A204.1 (cell line): ENCODE measurements at regions not wholly inside any gene's neighbourhood (a gene's known extent, or its start where the extent isn't known, plus 50 kb on each side); places are given as distances from the start of the nearest gene placed in this dataset.

Experiments
- FAIRE-seq: peaks from 2 replicates; lab custom pipeline; 2012; peaks lifted over from hg19 to GRCh38; lab: Jason Lieb, UNC

DNA sequence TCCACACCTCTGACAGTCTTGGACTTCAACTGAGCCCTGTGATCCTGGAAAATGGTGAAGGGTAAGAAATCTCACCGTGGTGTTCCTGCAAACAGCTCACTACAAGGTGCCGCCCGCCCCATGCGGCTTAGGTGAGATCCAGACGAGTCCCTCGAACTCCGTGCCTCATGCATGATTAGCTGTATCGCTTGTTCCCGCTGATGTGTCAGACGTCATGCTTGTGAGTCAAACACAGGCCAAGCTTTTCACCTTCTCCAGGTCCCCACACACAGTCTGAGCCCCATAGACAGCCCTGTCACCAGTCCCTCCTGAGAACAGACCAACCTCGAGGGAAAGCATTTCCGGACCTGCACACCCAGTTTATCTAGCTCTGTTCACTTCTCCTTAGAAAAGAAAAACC, 740.5 kb downstream of the GALR1 start:
- no peak for FAIRE-seq

DNA sequence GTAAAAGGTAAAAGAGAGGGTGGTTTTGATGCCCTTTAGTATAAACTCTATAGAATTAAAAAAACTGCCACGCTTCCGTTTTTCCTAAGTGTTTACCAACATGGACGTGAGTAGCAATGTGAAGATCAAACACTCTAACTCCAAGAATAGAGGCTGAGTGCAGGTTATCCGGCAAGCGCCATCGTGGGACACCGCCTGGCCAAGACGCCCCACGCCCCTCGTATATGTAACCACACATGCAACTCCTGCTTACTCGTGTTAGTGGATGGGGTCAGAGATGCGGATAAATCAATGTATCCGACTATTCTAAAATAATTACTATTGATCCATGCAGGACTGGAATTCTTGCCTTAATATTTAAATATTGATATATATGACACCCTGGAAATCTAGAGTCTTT, 741.3 kb downstream of the GALR1 start:
- no peak for FAIRE-seq

DNA sequence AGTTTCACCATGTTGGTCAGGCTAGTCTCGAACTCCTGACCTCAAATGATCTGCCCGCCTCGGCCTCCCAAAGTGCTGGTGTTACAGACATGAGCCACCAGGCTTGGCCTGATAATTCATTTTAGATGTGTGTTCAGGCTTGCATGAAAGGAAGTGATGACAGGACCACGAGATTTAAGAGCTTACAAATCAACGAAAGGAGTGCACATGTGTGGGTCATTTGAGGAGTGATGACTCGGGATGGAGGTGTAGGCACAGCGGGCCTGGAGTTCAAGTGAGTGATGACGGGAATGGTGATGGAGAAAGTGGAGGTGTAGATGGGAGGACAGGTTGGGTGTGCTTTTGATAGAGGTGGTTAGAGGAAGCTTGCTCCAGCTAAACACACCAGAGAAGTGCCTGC, 742.4 kb downstream of the GALR1 start:
- FAIRE-seq, result no peak

DNA sequence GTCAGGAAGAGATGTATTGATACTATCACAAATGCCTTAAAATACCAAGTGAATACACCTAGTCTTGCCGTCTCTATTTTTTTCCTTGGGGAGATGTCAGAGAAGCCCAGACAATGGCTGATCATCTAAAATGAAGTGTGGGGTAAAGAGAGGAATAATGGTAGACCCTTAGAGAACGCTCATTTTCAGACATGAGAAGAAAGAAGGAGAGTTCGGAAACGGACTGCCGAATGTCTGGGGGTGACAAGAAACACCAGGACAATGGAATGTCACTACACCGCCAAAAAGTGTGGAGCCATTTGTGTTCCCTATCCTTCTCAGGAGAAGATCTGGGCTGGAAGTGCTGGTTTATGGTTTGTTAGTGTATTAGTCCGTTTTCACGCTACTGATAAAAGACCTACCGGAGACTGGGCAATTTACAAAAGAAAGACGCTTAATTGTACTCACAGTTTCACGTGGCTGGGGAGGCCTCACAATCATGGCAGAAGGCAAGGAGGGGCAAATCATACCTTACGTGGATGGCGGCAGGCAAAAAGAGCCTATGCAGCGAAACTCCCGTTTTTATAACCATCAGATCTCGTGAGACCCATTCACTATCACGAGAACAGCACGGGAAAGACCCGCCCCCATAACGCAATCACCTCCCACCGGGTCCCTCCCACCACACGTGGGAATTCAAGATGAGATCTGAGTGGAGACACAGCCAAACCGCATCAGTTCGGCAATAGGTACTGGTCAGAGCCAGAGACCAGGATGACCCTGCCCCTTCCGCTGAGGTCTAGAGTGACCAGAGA, 743.7 kb downstream of the GALR1 start:
- no peak for FAIRE-seq

DNA sequence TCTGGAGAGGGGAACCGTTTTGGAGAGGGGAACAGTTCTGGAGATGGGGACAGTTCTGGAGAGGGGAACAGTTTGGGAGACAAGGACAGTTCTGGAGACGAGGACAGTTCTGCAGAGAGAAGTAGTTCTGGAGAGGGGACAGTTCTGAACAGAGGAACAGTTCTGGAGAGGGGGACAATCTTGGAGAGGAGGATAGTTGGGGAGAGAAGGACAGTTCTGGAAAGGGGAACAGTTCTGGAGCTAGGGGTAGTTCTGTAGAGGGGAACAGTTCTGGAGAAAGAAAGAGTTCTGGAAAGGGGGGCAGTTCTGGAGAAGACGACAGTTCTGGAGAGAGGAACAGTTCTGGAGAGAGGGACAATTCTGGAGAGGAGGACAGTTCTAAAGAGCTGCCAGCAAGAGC, 745.9 kb downstream of the GALR1 start:
- no peak for FAIRE-seq

DNA sequence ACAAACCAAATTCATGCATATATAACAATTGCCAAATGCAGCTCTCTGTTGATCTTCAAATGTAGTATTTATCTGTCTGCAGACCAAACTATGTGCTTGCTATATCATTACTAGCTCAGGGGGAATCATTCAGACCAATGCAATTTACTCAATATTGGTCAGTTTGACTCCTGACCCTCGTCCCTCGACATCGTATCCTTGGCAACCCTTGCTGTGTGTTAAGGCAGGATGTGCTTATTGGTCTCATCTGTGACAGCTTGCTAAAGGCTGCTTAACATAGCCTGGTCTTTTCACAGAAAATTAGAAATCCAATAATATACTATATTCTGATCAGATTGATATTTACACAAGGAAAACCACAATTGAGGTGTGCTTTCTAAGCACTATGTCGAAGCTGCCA, 747.1 kb downstream of the GALR1 start:
- FAIRE-seq, result no peak

DNA sequence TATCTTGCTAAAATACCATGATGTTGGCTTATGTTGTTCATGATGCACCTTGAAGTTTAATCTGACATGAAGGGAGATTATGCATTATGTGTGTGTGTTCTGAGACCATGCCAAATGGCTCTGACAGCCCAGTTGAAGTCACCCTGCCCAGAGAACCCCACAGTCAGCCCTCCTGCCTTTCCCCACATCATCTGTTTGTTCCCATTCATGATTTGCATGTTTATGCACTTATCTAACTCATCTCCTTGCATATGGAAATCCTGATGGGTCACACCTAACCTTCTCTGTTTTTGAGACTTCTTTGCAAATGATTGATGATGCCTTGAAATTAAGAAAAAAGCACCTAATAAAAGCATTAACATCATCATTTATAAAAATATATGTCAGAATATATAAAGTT, 752.2 kb downstream of the GALR1 start:
- no peak for FAIRE-seq

DNA sequence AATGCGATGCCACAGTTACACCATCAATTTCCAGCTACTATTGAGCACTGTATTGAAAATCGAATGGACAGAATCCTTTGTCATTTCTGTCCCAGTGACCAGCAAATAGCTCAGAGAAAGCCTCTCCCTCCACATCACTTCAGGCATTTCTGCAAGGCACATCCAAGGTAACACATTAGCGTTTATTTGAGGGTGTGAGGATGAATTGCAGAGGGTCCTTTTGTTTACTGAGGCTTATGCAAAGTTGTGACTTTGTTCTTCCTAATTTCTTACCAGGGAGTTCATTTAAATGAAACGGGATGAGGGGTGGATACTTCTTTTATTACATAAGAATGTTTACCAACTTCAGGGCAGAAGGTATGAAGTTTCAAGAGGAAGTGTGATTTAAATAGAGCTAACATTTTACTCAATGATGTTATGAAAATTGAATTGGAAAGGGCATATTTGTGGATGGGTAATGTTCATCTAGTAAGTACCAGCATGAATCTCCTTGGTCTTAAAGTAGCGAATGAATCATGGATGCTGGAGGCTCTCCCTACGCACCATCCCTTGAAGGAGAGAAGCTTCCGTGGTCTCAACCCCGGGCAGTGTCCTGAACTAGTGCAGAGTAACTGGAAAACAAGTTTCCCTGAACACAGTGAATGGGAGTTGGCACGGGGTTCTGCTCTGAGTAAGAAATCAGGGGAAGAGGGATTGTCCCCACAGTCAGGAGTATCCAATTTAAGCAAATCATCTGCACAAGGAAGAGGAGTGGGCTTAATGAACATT, 756.5 kb downstream of the GALR1 start:
- FAIRE-seq, result no peak

DNA sequence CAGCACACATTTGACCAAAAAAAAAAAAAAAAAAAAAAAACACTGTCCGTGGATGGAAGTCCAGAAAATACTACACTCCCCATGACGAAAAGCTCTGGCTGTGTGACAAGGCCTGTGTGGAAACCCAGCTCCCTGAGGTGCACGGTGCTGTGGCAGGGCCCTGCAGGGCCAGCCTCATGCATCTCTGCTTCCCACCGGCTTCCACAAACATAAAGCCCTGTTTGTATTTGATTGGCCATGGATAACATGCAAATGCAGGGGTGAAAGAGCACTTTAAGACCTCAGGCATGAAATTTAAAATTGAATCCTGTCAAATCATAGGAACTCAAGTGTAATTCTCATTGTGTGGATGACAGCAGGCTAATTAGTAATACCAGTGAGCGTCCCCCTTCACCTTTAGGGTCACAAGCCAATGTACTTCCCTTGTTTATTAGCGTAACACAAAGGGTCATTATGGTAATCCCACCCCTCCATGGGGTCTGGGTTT, 757.2 kb downstream of the GALR1 start:
- no peak for FAIRE-seq

DNA sequence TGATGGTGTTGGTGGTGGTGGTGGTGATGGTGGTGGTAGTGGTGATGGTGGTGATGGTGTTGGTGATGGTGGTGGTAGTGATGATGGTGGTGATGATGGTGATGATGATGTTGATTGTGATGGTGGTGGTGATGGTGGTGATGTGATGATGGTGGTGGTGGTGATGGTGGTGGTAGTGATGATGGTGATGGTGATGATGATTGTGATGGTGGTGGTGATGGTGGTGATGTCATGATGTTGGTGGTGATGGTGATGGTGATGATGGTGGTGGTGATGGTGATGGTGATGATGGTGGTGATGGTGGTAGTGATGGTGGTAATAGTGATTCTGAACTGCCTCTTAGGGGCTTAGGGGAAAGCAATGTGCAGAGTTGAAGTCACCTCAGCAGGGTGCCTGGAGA, 760.7 kb downstream of the GALR1 start:
- no peak for FAIRE-seq

DNA sequence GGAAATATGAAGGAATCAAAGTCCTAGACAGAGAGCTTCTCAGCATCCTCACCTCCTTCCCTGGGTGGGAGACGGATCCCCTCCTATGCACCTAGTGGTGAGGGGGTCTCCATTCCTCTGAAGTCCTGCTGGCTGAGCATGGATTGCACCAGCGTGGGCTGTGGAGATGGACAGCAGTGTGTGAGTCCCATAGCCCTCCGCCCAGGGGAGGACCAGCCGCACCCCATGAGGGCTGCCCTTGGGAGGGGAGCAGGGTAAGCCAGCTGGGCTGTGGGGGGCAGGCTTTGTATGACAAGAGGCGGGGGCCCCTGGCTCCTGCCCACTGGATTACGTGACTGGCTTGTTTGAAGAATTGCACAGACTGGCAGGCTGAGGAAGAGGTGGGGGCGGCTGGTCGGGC, 768.2 kb downstream of the GALR1 start:
- FAIRE-seq, result no peak

DNA sequence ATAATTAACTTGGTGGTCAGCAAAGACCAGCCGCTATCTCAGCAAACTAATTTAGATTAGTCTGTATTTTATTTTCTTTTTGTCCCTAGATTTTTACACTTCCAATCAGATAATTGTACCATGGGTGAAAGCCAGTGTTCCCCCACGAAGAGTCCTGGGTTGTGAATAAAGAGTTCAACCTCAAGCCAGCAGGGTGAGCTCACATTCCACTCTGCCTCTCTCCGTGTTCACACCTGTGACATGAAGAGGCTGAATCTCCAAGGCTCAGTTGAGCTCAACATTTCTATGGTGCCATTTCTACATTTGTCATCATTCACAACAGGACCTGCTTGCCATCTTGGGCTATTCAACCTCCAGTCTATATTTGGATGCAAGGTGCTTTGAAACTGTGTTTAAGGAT, 771.5 kb downstream of the GALR1 start:
- FAIRE-seq, result no peak

DNA sequence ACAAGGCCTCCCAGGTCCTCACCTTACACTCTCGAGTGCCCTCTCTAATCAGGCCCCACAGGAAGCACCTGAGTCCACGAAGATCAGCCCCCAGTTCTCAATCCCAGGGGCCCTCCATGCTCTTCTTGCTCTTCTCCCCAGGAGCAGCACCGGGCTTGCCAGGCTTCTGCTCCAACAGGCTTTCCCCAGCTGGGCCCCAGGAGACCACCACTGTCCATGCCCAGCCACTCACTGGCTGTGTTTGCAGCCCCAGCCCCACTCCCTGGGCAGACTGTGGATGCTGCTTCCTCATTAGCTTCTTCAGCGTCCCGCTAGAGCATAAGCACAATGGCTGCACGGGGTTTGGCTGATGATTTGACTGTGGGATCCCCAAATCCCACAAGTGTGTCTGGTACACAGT, 781.9 kb downstream of the GALR1 start:
- FAIRE-seq, result no peak

DNA sequence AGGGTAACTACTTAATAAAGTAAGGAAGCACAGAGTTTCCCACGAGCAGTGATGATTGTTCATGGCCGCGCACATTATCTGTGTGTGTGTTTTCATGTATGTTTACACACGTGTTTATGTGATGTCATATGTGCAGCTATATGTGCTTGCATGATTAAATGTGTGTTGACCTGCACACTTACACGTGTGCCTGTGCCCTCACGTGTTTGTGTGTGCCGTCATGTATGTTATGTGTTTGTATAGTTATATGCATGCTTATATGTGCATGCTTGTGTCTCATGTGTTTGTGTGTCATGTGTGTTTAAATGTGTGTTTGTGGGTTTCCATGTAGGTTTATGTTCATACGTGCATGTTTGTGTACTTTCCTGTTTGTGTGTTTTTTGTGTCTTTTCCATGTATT, 782.3 kb downstream of the GALR1 start:
- no peak for FAIRE-seq

DNA sequence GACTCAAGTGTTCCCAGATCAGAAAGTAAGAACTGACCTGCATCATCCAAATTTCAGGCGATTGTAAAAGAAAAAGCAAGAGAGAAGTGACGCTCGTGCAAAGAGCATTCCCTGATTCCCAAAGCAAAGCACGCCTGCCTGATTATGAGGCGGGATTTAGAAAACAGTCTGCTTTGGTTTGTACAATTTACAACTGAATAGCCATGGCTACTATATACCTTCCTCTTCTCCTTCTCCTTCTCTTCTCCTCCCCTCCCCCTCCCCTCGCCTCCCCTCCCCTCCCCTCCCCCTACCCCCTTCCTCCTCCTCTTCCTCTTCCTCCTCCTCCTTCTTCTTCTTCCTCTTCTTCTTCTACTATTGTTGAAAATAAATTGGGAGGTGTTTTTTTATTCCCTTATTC, 782.9 kb downstream of the GALR1 start:
- FAIRE-seq, result no peak

DNA sequence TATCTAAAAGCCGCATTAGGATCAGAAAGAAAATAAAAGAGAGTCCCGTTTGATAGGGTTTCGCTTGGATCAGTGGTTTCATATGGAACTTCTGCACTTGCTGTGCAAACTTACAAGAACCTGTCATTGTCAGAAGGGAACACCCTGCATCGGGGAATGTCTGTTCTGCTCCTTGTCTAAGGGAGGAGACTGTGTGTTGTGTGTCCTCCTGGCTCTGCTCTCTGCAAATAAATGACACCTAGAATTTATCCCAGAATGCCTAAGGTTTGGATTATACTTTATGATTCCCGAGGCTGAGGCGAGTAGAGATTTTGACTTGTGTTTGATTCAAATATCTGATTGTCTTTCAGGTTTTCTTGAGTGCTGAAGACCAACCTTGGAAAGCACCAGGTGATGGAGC, 785.1 kb downstream of the GALR1 start:
- no peak for FAIRE-seq

DNA sequence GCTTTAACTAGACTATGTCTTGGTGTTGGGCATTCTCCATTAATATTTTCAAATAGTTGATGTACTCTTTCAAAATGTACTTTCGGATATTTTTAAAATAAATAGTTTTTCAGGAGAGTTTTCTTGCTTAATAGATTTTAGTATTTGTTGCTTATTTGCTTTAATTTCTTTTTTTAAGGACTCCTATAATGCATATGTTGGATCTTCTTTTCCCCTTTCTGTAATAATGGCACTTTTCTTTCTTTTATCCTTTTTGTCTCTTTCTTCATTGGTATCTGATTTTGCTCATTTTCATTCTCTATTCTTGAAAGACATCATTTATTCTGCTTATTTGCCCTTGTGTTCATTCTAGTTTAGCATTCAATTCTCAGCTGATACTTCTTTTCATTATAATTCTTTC, 791.6 kb downstream of the GALR1 start:
- FAIRE-seq, result no peak

DNA sequence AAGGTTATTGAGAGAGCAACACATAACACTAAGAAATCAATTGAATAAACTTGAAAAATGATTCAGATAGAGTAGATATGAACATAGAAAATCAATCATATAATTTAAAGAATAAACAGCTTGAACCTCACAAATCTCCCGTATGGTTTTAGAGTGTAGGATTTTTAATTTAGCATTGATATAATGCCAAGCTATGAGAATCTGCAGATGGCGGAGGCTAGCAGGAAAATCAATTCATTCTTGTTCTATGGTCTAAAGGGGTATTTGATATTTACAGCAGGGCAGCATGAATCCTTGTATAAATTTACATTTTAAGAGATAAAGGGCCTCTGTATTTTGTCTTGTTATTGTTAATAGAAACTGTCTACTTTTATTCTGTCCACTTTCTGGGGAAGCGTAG, 797.0 kb downstream of the GALR1 start:
- FAIRE-seq, result no peak

DNA sequence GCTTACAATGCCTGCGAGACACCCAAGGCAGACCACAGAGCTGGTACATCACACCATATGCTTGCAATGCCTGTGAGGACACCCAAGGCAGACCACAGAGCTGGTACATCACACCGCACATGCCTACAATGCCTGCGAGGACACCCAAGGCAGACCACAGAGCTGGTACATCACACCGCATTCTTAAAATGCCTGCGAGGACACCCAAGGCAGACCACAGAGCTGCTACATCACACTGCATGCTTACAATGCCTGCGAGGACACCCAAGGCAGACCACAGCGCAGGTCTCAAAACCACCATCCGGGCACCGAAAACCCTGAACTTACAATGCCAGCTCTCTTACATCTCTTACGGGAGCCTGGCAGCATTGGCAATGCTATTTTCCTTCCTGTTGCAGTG, 799.6 kb downstream of the GALR1 start:
- FAIRE-seq, result no peak

DNA sequence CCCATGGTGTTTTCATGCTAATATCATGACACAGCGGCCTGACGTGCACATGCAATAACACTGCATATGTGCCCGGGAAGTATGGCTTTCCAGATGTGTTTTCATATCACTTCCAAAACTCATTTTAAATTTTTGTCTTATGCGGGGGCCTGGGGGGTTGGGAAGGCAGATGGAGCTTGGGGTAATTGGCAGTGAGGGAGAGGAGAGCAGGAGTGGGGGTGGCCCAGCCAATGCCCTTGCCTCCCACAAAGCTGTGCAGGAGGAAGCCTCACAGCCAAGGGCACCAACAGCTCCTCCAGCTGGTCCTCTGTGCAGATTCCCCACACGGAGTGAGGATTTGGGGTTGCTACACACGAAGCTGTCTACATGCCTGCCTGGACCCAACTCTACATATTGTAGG, 805.2 kb downstream of the GALR1 start:
- FAIRE-seq, result no peak

DNA sequence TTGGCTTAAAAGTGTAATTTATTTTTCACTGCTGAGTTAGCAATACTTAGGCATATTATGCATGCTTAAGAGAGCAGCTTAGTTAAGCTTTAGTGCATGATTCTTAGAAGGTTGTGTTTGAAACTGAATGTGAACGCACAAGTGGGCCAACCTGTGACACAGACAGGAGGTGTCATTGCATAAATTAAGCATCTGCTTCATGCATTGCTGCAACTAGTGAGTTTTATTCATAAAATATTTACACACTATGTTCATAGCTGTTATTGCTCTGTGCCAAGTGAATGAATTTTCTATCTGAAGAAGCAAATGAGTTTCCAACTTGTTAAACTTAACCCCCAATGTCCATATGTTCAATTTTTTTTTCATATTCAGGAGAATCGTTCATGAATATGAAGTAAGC, 806.4 kb downstream of the GALR1 start:
- FAIRE-seq, result no peak

DNA sequence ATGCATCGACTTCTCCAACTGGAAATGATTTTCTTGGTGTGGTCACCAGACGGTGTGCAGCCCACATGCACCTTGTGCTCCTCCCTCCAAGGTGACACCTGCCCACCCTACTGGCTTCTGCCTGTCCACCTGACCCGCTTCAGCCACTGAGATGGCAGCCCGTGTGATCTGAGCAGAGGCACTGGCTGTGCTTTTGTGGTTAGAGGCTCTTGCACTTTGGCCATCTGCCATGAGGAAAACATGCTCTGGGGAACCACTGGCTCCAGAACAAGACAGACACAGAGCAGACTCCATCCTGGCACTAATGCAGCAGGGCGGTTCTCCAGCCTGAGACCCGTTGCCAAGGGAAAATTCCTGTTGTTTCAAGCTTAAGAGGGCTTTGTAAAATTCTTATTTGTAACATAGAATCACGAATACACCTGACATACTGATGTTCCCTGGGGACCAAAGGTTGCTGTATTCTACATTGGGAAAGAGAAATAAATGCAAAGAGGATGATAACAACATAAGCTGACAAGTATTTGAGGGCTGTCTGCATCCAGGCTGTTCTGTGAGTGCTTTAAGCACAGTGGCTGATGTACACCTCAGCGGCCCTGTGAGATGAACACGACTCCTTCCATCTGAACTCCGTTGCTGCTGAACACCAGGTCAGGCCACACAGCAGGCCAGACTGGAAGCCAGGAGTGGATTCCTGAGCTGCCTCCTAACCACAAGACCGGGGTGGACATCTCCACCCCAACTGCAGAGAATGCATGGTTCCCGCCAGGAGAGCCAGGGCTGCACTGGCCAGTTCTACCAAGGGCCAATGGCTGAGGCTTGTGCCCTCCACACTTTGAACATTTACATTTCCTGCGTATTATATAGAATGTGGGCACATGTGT, 820.4 kb downstream of the GALR1 start:
- FAIRE-seq, result no peak

DNA sequence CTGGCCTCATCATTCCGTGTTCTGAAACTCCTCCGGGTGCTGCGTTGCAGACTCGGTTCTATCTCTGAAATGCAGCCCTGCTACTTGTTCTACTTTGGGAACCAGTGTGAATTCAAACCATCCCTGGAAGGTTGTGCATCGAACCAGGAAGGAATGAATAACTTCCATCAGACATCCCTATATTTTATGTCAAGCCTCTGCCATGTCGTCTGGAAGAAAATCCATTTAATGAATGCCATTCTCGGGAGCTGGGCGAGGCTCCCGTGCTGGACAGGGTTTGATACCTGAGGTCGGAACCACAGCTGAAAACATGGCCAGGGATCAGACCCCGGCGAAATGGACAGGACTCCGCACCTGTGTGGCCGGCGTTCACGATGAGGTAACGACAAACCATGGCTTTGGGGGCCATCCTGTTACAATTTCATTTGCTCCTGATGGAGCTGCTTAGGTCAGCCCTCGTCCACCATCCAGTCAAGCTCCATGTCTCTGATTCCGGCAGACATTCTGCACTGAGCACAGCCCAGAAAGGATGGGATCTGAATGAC, 821.6 kb downstream of the GALR1 start:
- no peak for FAIRE-seq
